CD4-positive, CD25-positive, alpha-beta regulatory T cell (primary cell): ENCODE measurements at regions not wholly inside any gene's neighbourhood (a gene's known extent, or its start where the extent isn't known, plus 50 kb on each side); places are given as distances from the start of the nearest gene placed in this dataset.

ENCODE experiments used
- ATAC-seq, 2 donors: fragments of 150-1000 bp; cut with Tn5 transposase; one replicate each; pipeline ENCODE4 v1.10.0; 2021; ENCODE audit warnings: low read depth in 2 of 2, moderate number of reproducible peaks in 2 of 2, moderate library complexity in 1 of 2
- DNase-seq, 3 donors: peaks; one replicate each; pipeline versions ENCODE4 v3.0.0 to v3.0.0-alpha.2; 2012 to 2022; ENCODE audit warnings: mixed read lengths in 1 of 3
- H3K27ac ChIP-seq: one replicate; pipeline ENCODE4 v1.7.0; 2013; ENCODE audit warnings: mild to moderate bottlenecking, low read length; ENCODE audit not compliant: insufficient read depth, poor library complexity, severe bottlenecking
- H3K27me3 ChIP-seq: one replicate; pipeline ENCODE4 v1.7.0; 2013; ENCODE audit warnings: low read length; ENCODE audit not compliant: control insufficient read depth, insufficient read depth
- H3K36me3 ChIP-seq: one replicate; pipeline ENCODE4 v1.7.0; 2013; ENCODE audit warnings: mild to moderate bottlenecking, low read length, moderate library complexity; ENCODE audit not compliant: control insufficient read depth, insufficient read depth
- H3K4me1 ChIP-seq: 2 replicates; pipeline ENCODE4 v1.7.0; 2013; ENCODE audit warnings: mild to moderate bottlenecking, low read length; ENCODE audit not compliant: insufficient read depth, control insufficient read depth, poor library complexity, severe bottlenecking
- H3K4me3 ChIP-seq: one replicate; pipeline ENCODE4 v1.7.0; 2013; ENCODE audit warnings: low read depth, mild to moderate bottlenecking, low read length, moderate library complexity
- H3K9me3 ChIP-seq, 2 experiments: 1 replicate in 1 of 2; 2 replicates in 1 of 2; pipeline ENCODE4 v1.7.0; 2013; ENCODE audit warnings: low read length in 2 of 2, mild to moderate bottlenecking in 1 of 2, moderate library complexity in 1 of 2; ENCODE audit not compliant: control insufficient read depth in 2 of 2
- H3K27ac Mint-ChIP-seq, 3 donors: one replicate each; pipeline ENCODE4 v1.8.0; 2020 to 2022; ENCODE audit warnings: mild to moderate bottlenecking in 3 of 3, mixed read lengths in 3 of 3, moderate library complexity in 2 of 3
- H3K27me3 Mint-ChIP-seq: one replicate; pipeline ENCODE4 v1.8.0; 2022; ENCODE audit warnings: mild to moderate bottlenecking, mixed read lengths
- H3K36me3 Mint-ChIP-seq: one replicate; pipeline ENCODE4 v1.8.0; 2020; ENCODE audit warnings: mixed read lengths
- H3K4me1 Mint-ChIP-seq, 4 donors: one replicate each; pipeline ENCODE4 v1.8.0; 2020 to 2022; ENCODE audit warnings: mixed read lengths in 4 of 4, mild to moderate bottlenecking in 1 of 4
- H3K4me3 Mint-ChIP-seq, 4 donors: one replicate each; pipeline ENCODE4 v1.8.0; 2020 to 2022; ENCODE audit warnings: mild to moderate bottlenecking in 4 of 4, mixed read lengths in 4 of 4, moderate library complexity in 3 of 4
- H3K9me3 Mint-ChIP-seq, 7 donors: one replicate each; pipeline ENCODE4 v1.8.0; 2020 to 2022; ENCODE audit warnings: mixed read lengths in 7 of 7, mild to moderate bottlenecking in 3 of 7, moderate library complexity in 2 of 7

GRCh38 chr3:146814601-146815315 is 209.6 kb upstream of the PLSCR5 start:
- Mint-ChIP-seq H3K36me3 (no peaks in the 10 kb centered on the region), H3K27me3 (no peaks in the 10 kb centered on the region), H3K4me3 (no peak overlapping the region), H3K4me1 (no peaks in the 10 kb centered on the region), H3K9me3 (peaks cover 0 to 1% (median 0%) of the 10 kb centered on the region in 7 donors), H3K27ac (no peak overlapping the region)
- Histone ChIP-seq H3K27ac (no peak overlapping the region), H3K9me3 (no peaks in the 10 kb centered on the region), H3K4me1 (no peaks in the 10 kb centered on the region), H3K27me3 (no peaks in the 10 kb centered on the region), H3K4me3 (no peak overlapping the region), H3K36me3 (no peaks in the 10 kb centered on the region)
- ATAC-seq, result no peak
- no peak for DNase-seq

GRCh38 chr3:146813496-146813895 is 208.3 kb upstream of the PLSCR5 start:
- Mint-ChIP-seq H3K4me1 (no peaks in the 10 kb centered on the region), H3K27me3 (no peaks in the 10 kb centered on the region), H3K36me3 (no peaks in the 10 kb centered on the region), H3K9me3 (peaks cover 0 to 1% (median 0%) of the 10 kb centered on the region in 7 donors), H3K4me3 (no peak overlapping the region), H3K27ac (no peak overlapping the region)
- Histone ChIP-seq H3K27ac (no peak overlapping the region), H3K4me1 (no peaks in the 10 kb centered on the region), H3K27me3 (no peaks in the 10 kb centered on the region), H3K4me3 (no peak overlapping the region), H3K9me3 (no peaks in the 10 kb centered on the region), H3K36me3 (no peaks in the 10 kb centered on the region)
- no peak for DNase-seq
- no peak for ATAC-seq

GRCh38 chr3:146803745-146804144 is 198.6 kb upstream of the PLSCR5 start:
- Mint-ChIP-seq H3K27me3 (peaks cover 4% of the 10 kb centered on the region), H3K4me1 (no peaks in the 10 kb centered on the region), H3K4me3 (no peak overlapping the region), H3K36me3 (no peaks in the 10 kb centered on the region), H3K9me3 (peaks cover 0 to 9% (median 5%) of the 10 kb centered on the region in 7 donors), H3K27ac (no peak overlapping the region)
- no peaks in the 10 kb centered on the region for H3K36me3 ChIP-seq
- DNase-seq (no peak), ATAC-seq (no peak)
- no peaks in the 10 kb centered on the region for H3K9me3 ChIP-seq
- no peak overlapping the region for H3K4me3 ChIP-seq
- H3K4me1 ChIP-seq, result no peaks in the 10 kb centered on the region
- no peak overlapping the region for H3K27ac ChIP-seq
- H3K27me3 ChIP-seq, result no peaks in the 10 kb centered on the region

- ATAC-seq, result no peak
- no peaks in the 10 kb centered on the region for H3K4me1 Mint-ChIP-seq
- Histone ChIP-seq H3K36me3 (no peaks in the 10 kb centered on the region), H3K4me3 (no peak overlapping the region), H3K27me3 (no peaks in the 10 kb centered on the region), H3K9me3 (no peaks in the 10 kb centered on the region), H3K27ac (no peak overlapping the region), H3K4me1 (no peaks in the 10 kb centered on the region)
- DNase-seq, result no peak
- H3K36me3 Mint-ChIP-seq, result no peaks in the 10 kb centered on the region
- H3K27me3 Mint-ChIP-seq, result peaks cover 4% of the 10 kb centered on the region
- H3K9me3 Mint-ChIP-seq, result peaks cover 0 to 8% (median 3%) of the 10 kb centered on the region in 7 donors
- no peak overlapping the region for H3K27ac Mint-ChIP-seq
- H3K4me3 Mint-ChIP-seq, result no peak overlapping the region
Observed at GRCh38 chr3:146801492-146801891, 196.3 kb upstream of the PLSCR5 start.

GRCh38 chr3:146800484-146800883 is 195.3 kb upstream of the PLSCR5 start:
- Histone ChIP-seq H3K9me3 (no peaks in the 10 kb centered on the region), H3K27ac (no peak overlapping the region), H3K4me1 (no peaks in the 10 kb centered on the region), H3K27me3 (no peaks in the 10 kb centered on the region), H3K4me3 (no peak overlapping the region), H3K36me3 (no peaks in the 10 kb centered on the region)
- Mint-ChIP-seq H3K36me3 (no peaks in the 10 kb centered on the region), H3K27ac (no peak overlapping the region), H3K27me3 (peaks cover 4% of the 10 kb centered on the region), H3K4me3 (no peak overlapping the region), H3K9me3 (peaks cover 0 to 8% (median 2%) of the 10 kb centered on the region in 7 donors), H3K4me1 (no peaks in the 10 kb centered on the region)
- DNase-seq (no peak), ATAC-seq (no peak)

- no peaks in the 10 kb centered on the region for H3K9me3 ChIP-seq
- H3K9me3 Mint-ChIP-seq, result peaks cover 0 to 8% (median 5%) of the 10 kb centered on the region in 7 donors
- no peak for DNase-seq
- H3K36me3 ChIP-seq, result no peaks in the 10 kb centered on the region
- no peak overlapping the region for H3K27ac ChIP-seq
- H3K4me3 ChIP-seq, result no peak overlapping the region
- H3K36me3 Mint-ChIP-seq, result no peaks in the 10 kb centered on the region
- H3K4me1 ChIP-seq, result no peaks in the 10 kb centered on the region
- no peak overlapping the region for H3K4me3 Mint-ChIP-seq
- ATAC-seq, result no peak
- H3K27me3 Mint-ChIP-seq, result no peaks in the 10 kb centered on the region
- H3K27me3 ChIP-seq, result no peaks in the 10 kb centered on the region
- no peak overlapping the region for H3K27ac Mint-ChIP-seq
- H3K4me1 Mint-ChIP-seq, result no peaks in the 10 kb centered on the region
Observed at GRCh38 chr3:146796078-146796477, 190.9 kb upstream of the PLSCR5 start.

GRCh38 chr3:146783446-146783845 is 178.3 kb upstream of the PLSCR5 start:
- Histone ChIP-seq H3K36me3 (no peaks in the 10 kb centered on the region), H3K4me3 (no peak overlapping the region), H3K9me3 (no peaks in the 10 kb centered on the region), H3K27me3 (no peaks in the 10 kb centered on the region), H3K4me1 (no peaks in the 10 kb centered on the region), H3K27ac (no peak overlapping the region)
- DNase-seq (no peak), ATAC-seq (no peak)
- peaks cover 0 to 5% (median 2%) of the 10 kb centered on the region in 7 donors for H3K9me3 Mint-ChIP-seq
- no peak overlapping the region for H3K27ac Mint-ChIP-seq
- H3K4me3 Mint-ChIP-seq, result no peak overlapping the region
- no peaks in the 10 kb centered on the region for H3K36me3 Mint-ChIP-seq
- H3K27me3 Mint-ChIP-seq, result no peaks in the 10 kb centered on the region
- no peaks in the 10 kb centered on the region for H3K4me1 Mint-ChIP-seq

GRCh38 chr3:146781606-146782005 is 176.5 kb upstream of the PLSCR5 start:
- DNase-seq, result no peak
- ATAC-seq, result no peak
- Mint-ChIP-seq H3K4me1 (no peaks in the 10 kb centered on the region), H3K27me3 (no peaks in the 10 kb centered on the region), H3K9me3 (peaks cover 0 to 6% (median 4%) of the 10 kb centered on the region in 7 donors), H3K27ac (no peak overlapping the region), H3K36me3 (no peaks in the 10 kb centered on the region), H3K4me3 (no peak overlapping the region)
- no peak overlapping the region for H3K4me3 ChIP-seq
- H3K27me3 ChIP-seq, result no peaks in the 10 kb centered on the region
- H3K4me1 ChIP-seq, result no peaks in the 10 kb centered on the region
- no peaks in the 10 kb centered on the region for H3K36me3 ChIP-seq
- no peaks in the 10 kb centered on the region for H3K9me3 ChIP-seq
- no peak overlapping the region for H3K27ac ChIP-seq
